Trophoblast cell (in vitro differentiated cells and primary cell): ENCODE measurements at regions not wholly inside any gene's neighbourhood (a gene's known extent, or its start where the extent isn't known, plus 50 kb on each side); places are given as distances from the start of the nearest gene placed in this dataset.
A peak's percentile ranks its signal among the peaks of the same experiment; 100 is the strongest.

Source experiments
- DNase-seq, 2 donors: peaks; one replicate each; pipeline ENCODE4 v3.0.0-alpha.2; 2016
- H2AFZ ChIP-seq: 2 replicates; pipeline ENCODE4 v1.6.1; 2013; ENCODE audit warnings: low read length, moderate library complexity, mild to moderate bottlenecking; ENCODE audit not compliant: insufficient read depth, poor library complexity
- H2AK5ac ChIP-seq: 2 replicates; pipeline ENCODE4 v1.6.1; 2013; ENCODE audit warnings: mild to moderate bottlenecking, low read length
- H2BK120ac ChIP-seq: 2 replicates; pipeline ENCODE4 v1.6.1; 2013; ENCODE audit warnings: low read length, mild to moderate bottlenecking, moderate library complexity; ENCODE audit not compliant: insufficient read depth, poor library complexity
- H2BK12ac ChIP-seq: 2 replicates; pipeline ENCODE4 v1.6.1; 2013; ENCODE audit warnings: mild to moderate bottlenecking, low read length, moderate library complexity
- H2BK5ac ChIP-seq: 2 replicates; pipeline ENCODE4 v1.6.1; 2013; ENCODE audit warnings: low read length, low read depth, moderate library complexity, mild to moderate bottlenecking; ENCODE audit not compliant: poor library complexity
- H3K14ac ChIP-seq: 2 replicates; pipeline ENCODE4 v1.6.1; 2013; ENCODE audit warnings: mild to moderate bottlenecking, low read length
- H3K18ac ChIP-seq: 2 replicates; pipeline ENCODE4 v1.6.1; 2013; ENCODE audit warnings: mild to moderate bottlenecking, low read length
- H3K23ac ChIP-seq: 2 replicates; pipeline ENCODE4 v1.6.1; 2013; ENCODE audit warnings: low read length
- H3K27ac ChIP-seq: 2 replicates; pipeline ENCODE4 v1.5.1; 2013; ENCODE audit warnings: low read depth, mild to moderate bottlenecking, inconsistent platforms, low read length, moderate library complexity
- H3K27me3 ChIP-seq: 2 replicates; pipeline ENCODE4 v1.6.1; 2013; ENCODE audit warnings: inconsistent platforms, mild to moderate bottlenecking, low read length, moderate library complexity; ENCODE audit not compliant: insufficient read depth
- H3K36me3 ChIP-seq, 2 experiments: 1 replicate in 1 of 2; 2 replicates in 1 of 2; pipeline ENCODE4 v1.6.1; 2013; ENCODE audit warnings: low read length in 2 of 2, mild to moderate bottlenecking in 2 of 2, moderate library complexity in 1 of 2; ENCODE audit not compliant: insufficient read depth in 2 of 2, control insufficient read depth in 1 of 2
- H3K4ac ChIP-seq: 2 replicates; pipeline ENCODE4 v1.6.1; 2013; ENCODE audit warnings: low read depth, mild to moderate bottlenecking, low read length, moderate library complexity
- H3K4me1 ChIP-seq, 2 experiments: 1 replicate in 1 of 2; 2 replicates in 1 of 2; pipeline ENCODE4 v1.6.1; 2013; ENCODE audit warnings: low read length in 2 of 2, mild to moderate bottlenecking in 2 of 2, moderate library complexity in 1 of 2; ENCODE audit not compliant: insufficient read depth in 2 of 2, control insufficient read depth in 1 of 2
- H3K4me2 ChIP-seq: 2 replicates; pipeline ENCODE4 v1.6.1; 2013; ENCODE audit warnings: inconsistent platforms, mild to moderate bottlenecking, low read length, moderate library complexity
- H3K4me3 ChIP-seq: 2 replicates; pipeline ENCODE4 v1.5.1; 2013; ENCODE audit warnings: mild to moderate bottlenecking, low read depth, low read length, inconsistent platforms
- H3K79me1 ChIP-seq: one replicate; pipeline ENCODE4 v1.6.1; 2013; ENCODE audit warnings: low read length
- H3K79me2 ChIP-seq: 2 replicates; pipeline ENCODE4 v1.6.1; 2013; ENCODE audit warnings: low read length, mild to moderate bottlenecking; ENCODE audit not compliant: control insufficient read depth, insufficient read depth, poor library complexity
- H3K9ac ChIP-seq: 2 replicates; pipeline ENCODE4 v1.6.1; 2013; ENCODE audit warnings: mild to moderate bottlenecking, low read length
- H3K9me3 ChIP-seq: 2 replicates; pipeline ENCODE4 v1.6.1; 2013; ENCODE audit warnings: low read depth, mild to moderate bottlenecking, control low read depth, inconsistent platforms, low read length; ENCODE audit not compliant: insufficient read depth
- H4K12ac ChIP-seq: 2 replicates; pipeline ENCODE4 v1.6.1; 2013; ENCODE audit warnings: low read depth, mild to moderate bottlenecking, low read length, moderate library complexity
- H4K8ac ChIP-seq: 2 replicates; pipeline ENCODE4 v1.6.1; 2013; ENCODE audit warnings: low read depth, mild to moderate bottlenecking, low read length, moderate library complexity
- H4K91ac ChIP-seq: one replicate; pipeline ENCODE4 v1.6.1; 2013; ENCODE audit warnings: low read depth, mild to moderate bottlenecking, low read length, moderate library complexity
- WGBS: extraction: QIAGEN DNeasy Blood & Tissue Kit; methylation state at CpG from one replicate; pipeline ENCODE4 v1.1.7; 2013; ENCODE audit warnings: missing lambda C conversion rate; ENCODE audit not compliant: insufficient read length, insufficient coverage; ENCODE audit errors: extremely low coverage; 5-methylcytosine and 5-hydroxymethylcytosine counted together

DNA sequence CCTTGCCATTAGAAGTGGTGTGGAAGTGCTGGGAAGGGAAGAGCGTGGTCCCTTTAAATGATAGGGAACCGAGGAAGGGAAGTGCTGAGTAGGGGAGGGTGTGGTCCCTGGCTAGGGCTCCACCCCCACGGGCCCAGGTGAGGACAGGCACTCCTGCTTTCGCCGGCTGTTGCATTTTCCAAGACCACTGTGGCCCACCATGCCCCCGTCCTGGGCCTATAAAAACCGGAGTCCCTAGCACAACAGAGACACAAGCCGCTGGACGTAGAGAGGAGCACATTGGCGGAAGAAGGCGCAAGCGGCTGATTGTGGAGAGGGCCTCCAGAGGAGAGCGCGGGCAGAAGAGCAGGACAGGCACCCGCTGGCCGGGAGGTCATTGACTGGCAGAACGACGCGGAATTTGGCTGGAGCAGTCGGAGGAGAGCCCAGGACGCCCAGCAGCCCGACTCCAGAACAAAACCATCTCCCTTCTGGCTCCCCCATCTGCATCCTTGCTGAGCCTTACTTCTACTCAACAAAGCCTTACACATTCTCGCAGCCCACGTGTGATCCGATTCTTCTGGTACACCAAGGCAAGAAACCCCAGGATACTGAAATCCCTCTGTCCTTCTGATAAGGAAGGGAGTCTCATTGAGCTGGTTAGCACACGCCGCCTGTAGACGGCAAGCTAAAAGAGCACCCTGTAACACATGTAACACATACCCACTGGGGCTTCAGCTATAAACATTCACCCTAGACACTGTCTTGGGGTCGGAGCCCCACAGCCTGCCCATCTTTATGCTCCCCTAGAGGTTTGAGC is 146.2 kb upstream of the LYZL1 start:
- peak overlapping the region; percentile 50 for H4K12ac ChIP-seq
- no peak overlapping the region for H3K23ac ChIP-seq
- peaks cover 10 to 15% of the 10 kb centered on the region in 2 experiments for H3K4me1 ChIP-seq
- no peaks in the 10 kb centered on the region for H3K9me3 ChIP-seq
- H4K91ac ChIP-seq, result peak overlapping the region; percentile 98
- DNase-seq, result peak in 1 of 2 donors; percentile 53
- H2BK5ac ChIP-seq, result peak overlapping the region; percentile 85
- H2AFZ ChIP-seq, result peak overlapping the region; percentile 48
- peak overlapping the region; percentile 37 for H3K4me2 ChIP-seq
- peak overlapping the region; percentile 79 for H3K27ac ChIP-seq
- H3K4me3 ChIP-seq, result peak overlapping the region; percentile 25
- H3K79me2 ChIP-seq, result peaks cover 13% of the 10 kb centered on the region
- peak overlapping the region; percentile 97 for H2AK5ac ChIP-seq
- H3K18ac ChIP-seq, result peak overlapping the region; percentile 91
- H3K36me3 ChIP-seq, result no peaks in the 10 kb centered on the region
- H2BK120ac ChIP-seq, result peak overlapping the region; percentile 95
- H3K4ac ChIP-seq, result peak overlapping the region; percentile 85
- H2BK12ac ChIP-seq, result peak overlapping the region; percentile 96
- peaks cover 25% of the 10 kb centered on the region for H3K79me1 ChIP-seq
- WGBS, result no CpG with 5 or more reads among the region's 29 CpGs
- peak overlapping the region; percentile 24 for H3K9ac ChIP-seq
- no peaks in the 10 kb centered on the region for H3K27me3 ChIP-seq
- peak overlapping the region; percentile 93 for H3K14ac ChIP-seq
- H4K8ac ChIP-seq, result peak overlapping the region; percentile 84

DNA sequence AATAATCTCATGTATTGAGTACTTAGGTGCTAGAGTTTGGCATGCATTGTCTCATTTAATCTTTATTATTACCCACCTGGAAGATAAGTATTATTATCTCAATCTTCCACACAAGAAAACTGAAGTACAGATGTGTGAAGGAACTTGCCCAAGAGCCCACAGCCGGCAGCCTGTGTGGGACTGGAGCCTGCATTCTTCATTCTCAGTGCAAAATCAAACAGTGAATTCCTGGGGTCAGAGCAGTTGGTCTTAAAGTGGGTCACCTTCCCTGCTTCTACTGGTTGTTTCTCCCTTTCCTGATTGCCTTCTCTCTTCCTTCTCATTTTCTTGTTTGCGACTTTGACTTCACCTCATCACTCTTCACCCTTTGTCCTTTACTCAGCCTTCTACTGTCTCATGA is 144.7 kb upstream of the LYZL1 start:
- Histone ChIP-seq H3K14ac (peak overlapping the region; percentile 4), H3K79me2 (peaks cover 13% of the 10 kb centered on the region), H3K18ac (peak overlapping the region; percentile 35), H3K36me3 (no peaks in the 10 kb centered on the region), H4K8ac (peak overlapping the region; percentile 63), H3K23ac (no peak overlapping the region), H2AK5ac (peak overlapping the region; percentile 47), H3K9me3 (no peaks in the 10 kb centered on the region), H3K27me3 (no peaks in the 10 kb centered on the region), H3K4ac (no peak overlapping the region), H2BK5ac (no peak overlapping the region), H2BK120ac (peak overlapping the region; percentile 6), H3K4me1 (peaks cover 10 to 15% of the 10 kb centered on the region in 2 experiments), H3K4me3 (no peak overlapping the region), H4K91ac (peak overlapping the region; percentile 93), H4K12ac (no peak overlapping the region), H3K4me2 (no peak overlapping the region), H3K27ac (peak overlapping the region; percentile 3), H3K9ac (no peak overlapping the region), H3K79me1 (peaks cover 23% of the 10 kb centered on the region), H2BK12ac (peak overlapping the region; percentile 85), H2AFZ (no peak overlapping the region)
- no peak for DNase-seq
- WGBS, result no CpG with 5 or more reads among the region's 2 CpGs

DNA sequence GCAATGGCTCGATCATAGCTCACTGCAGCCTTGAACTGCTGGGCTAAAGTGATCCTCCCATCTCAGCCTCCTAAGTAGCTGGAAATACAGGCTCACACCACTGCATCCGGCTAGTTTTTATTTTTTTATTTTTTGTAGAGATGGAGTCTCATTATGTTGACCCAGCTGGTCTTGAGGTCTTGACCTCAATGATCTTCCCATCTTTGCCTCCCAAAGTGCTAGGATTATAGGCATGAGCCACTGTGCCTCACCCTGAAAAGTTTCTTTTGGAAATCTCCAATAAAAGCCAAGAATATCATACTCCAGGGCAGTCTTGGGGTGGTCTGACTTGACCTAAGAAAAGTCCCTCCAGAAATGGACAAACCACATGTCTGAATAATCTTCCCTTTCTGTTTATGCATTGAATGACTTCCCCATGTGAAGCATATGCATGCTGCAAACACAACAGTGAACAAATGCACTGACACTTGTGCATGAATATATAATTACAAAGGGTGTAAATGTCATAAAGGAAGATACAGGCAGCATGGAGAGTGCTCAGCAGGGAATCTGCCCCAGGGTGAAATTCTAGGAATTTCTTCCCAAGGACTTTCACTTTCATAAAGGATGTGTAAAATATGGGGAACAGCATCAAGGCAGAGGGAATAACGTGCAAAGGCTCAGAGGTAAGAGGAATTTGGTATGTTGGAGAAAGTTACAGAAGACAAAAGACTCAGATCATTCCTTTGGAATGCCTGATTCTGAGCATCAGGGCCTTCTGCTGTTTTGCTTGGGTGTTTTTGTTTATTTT is 142.4 kb upstream of the LYZL1 start:
- Histone ChIP-seq H3K18ac (no peak overlapping the region), H3K4me3 (no peak overlapping the region), H2BK120ac (no peak overlapping the region), H3K79me1 (peaks cover 19% of the 10 kb centered on the region), H4K8ac (no peak overlapping the region), H2BK12ac (no peak overlapping the region), H4K91ac (peak overlapping the region; percentile 20), H3K4ac (no peak overlapping the region), H3K4me1 (peaks cover 17 to 24% of the 10 kb centered on the region in 2 experiments), H3K9me3 (no peaks in the 10 kb centered on the region), H3K23ac (no peak overlapping the region), H4K12ac (no peak overlapping the region), H3K9ac (no peak overlapping the region), H3K36me3 (no peaks in the 10 kb centered on the region), H3K27me3 (no peaks in the 10 kb centered on the region), H3K4me2 (no peak overlapping the region), H2AK5ac (no peak overlapping the region), H3K79me2 (peaks cover 11% of the 10 kb centered on the region), H2AFZ (no peak overlapping the region), H3K14ac (no peak overlapping the region), H3K27ac (peak overlapping the region; percentile 8), H2BK5ac (no peak overlapping the region)
- WGBS, result no CpG with 5 or more reads among the region's 3 CpGs
- DNase-seq, result peak; percentile 82 to 95

DNA sequence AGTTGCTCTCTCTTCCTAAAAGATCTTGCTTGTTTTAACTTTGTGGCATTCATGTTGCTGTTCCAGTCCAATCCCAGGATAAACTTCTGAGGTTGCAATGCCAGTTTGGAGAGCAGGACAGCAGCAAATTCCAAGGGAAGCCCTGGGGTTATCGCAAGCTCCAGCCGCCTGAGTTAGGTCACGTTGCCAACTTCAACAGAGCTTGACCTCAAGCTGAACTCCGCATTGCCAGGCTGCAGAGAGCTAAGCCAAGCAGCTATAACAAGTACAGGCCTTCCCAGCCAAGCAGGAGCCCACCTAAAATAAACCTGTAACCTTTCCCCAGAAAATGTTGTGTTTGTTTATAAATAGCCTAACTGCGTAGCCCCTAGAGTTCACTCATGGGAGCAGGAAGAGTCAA is 138.9 kb upstream of the LYZL1 start:
- H3K9me3 ChIP-seq, result no peaks in the 10 kb centered on the region
- H4K8ac ChIP-seq, result no peak overlapping the region
- no CpG with 5 or more reads among the region's 5 CpGs for WGBS
- H3K14ac ChIP-seq, result no peak overlapping the region
- DNase-seq, result peak in 1 of 2 donors; percentile 42
- no peaks in the 10 kb centered on the region for H3K36me3 ChIP-seq
- peak overlapping the region; percentile 37 for H4K91ac ChIP-seq
- H2BK12ac ChIP-seq, result peak overlapping the region; percentile 33
- no peak overlapping the region for H3K4me3 ChIP-seq
- peaks cover 7 to 12% of the 10 kb centered on the region in 2 experiments for H3K4me1 ChIP-seq
- no peak overlapping the region for H3K9ac ChIP-seq
- peak overlapping the region; percentile 29 for H3K27ac ChIP-seq
- no peak overlapping the region for H4K12ac ChIP-seq
- H2AK5ac ChIP-seq, result no peak overlapping the region
- H3K23ac ChIP-seq, result no peak overlapping the region
- H2AFZ ChIP-seq, result no peak overlapping the region
- H3K4me2 ChIP-seq, result no peak overlapping the region
- H3K27me3 ChIP-seq, result no peaks in the 10 kb centered on the region
- H2BK120ac ChIP-seq, result peak overlapping the region; percentile 49
- H3K79me1 ChIP-seq, result peaks cover 3% of the 10 kb centered on the region
- H3K4ac ChIP-seq, result no peak overlapping the region
- no peak overlapping the region for H3K18ac ChIP-seq
- no peaks in the 10 kb centered on the region for H3K79me2 ChIP-seq
- no peak overlapping the region for H2BK5ac ChIP-seq
